ENCODE measurements at regions not wholly inside any gene's neighbourhood (a gene's known extent, or its start where the extent isn't known, plus 50 kb on each side); places are given as distances from the start of the nearest gene placed in this dataset.
"Not testable (repeated sequence)": the region's sequence is repeated elsewhere in the genome, so short reads cannot be mapped to it uniquely, and the experiment has no call there.

GRCh38 chr2:13480057-13480456 is 763.3 kb downstream of the TRIB2 start:
- DNase-seq: no peak

GRCh38 chr2:13481201-13481600 is 764.5 kb downstream of the TRIB2 start:
- no peak for DNase-seq

- no peak for DNase-seq
These were observed 768.5 kb downstream of the TRIB2 start for GRCh38 chr2:13485256-13485655.

- no peak for DNase-seq
These were observed 772.2 kb downstream of the TRIB2 start for GRCh38 chr2:13488965-13489364.

GRCh38 chr2:13492262-13492661 is 775.5 kb downstream of the TRIB2 start:
- no peak for DNase-seq

- no peak for DNase-seq
These were observed 778.3 kb downstream of the TRIB2 start for GRCh38 chr2:13495051-13495450.

- no peak for DNase-seq
These were observed 788.1 kb downstream of the TRIB2 start for GRCh38 chr2:13504808-13505207.

GRCh38 chr2:13508671-13509070 is 791.9 kb downstream of the TRIB2 start:
- DNase-seq: no peak

GRCh38 chr2:13515254-13515653 is 798.5 kb downstream of the TRIB2 start:
- no peak for DNase-seq

- no peak for DNase-seq
These were observed 805.4 kb downstream of the TRIB2 start for GRCh38 chr2:13522096-13522495.

GRCh38 chr2:13522917-13523821 is 806.4 kb downstream of the TRIB2 start:
- no peak for DNase-seq

- DNase-seq: no peak
These were observed 807.8 kb downstream of the TRIB2 start for GRCh38 chr2:13524492-13524891.

GRCh38 chr2:13531735-13532410 is 815.1 kb downstream of the TRIB2 start:
- not testable (repeated sequence) for DNase-seq

- not testable (repeated sequence) for DNase-seq
These were observed 816.2 kb downstream of the TRIB2 start for GRCh38 chr2:13532781-13533523.

GRCh38 chr2:13533524-13533922 is 816.8 kb downstream of the TRIB2 start:
- DNase-seq: no peak

GRCh38 chr2:13536941-13537340 is 820.2 kb downstream of the TRIB2 start:
- DNase-seq: no peak

GRCh38 chr2:13537771-13538349 is 821.1 kb downstream of the TRIB2 start:
- no peak for DNase-seq

GRCh38 chr2:13539296-13539695 is 822.6 kb downstream of the TRIB2 start:
- no peak for DNase-seq

- no peak for DNase-seq
These were observed 825.3 kb downstream of the TRIB2 start for GRCh38 chr2:13542061-13542460.

- no peak for DNase-seq
These were observed 825.9 kb downstream of the TRIB2 start for GRCh38 chr2:13542642-13543041.

GRCh38 chr2:13543550-13543949 is 826.8 kb downstream of the TRIB2 start:
- no peak for DNase-seq

GRCh38 chr2:13545320-13545719 is 828.6 kb downstream of the TRIB2 start:
- DNase-seq: no peak

- no peak for DNase-seq
These were observed 829.4 kb downstream of the TRIB2 start for GRCh38 chr2:13546131-13546530.
